Fibroblast of villous mesenchyme (primary cell): ENCODE measurements at regions not wholly inside any gene's neighbourhood (a gene's known extent, or its start where the extent isn't known, plus 50 kb on each side); places are given as distances from the start of the nearest gene placed in this dataset.

Experiments
- DNase-seq: peaks from one replicate; pipeline ENCODE4 v3.0.0-alpha.2; 2010; ENCODE audit warnings: low read depth
- H3K4me3 ChIP-seq: 2 replicates; pipeline ENCODE4 v1.5.1; 2011; ENCODE audit warnings: low read depth, mild to moderate bottlenecking, low read length
- CTCF ChIP-seq: IDR thresholded peaks from 2 replicates; pipeline ENCODE4 v1.5.1; 2012; ENCODE audit warnings: low read depth, mild to moderate bottlenecking, low read length; ENCODE audit not compliant: insufficient read depth

GRCh38 chr2:207321514-207321913 is 155.8 kb upstream of the KLF7 start:
- no peak for TF ChIP-seq CTCF
- H3K4me3 ChIP-seq: no peak overlapping the region
- DNase-seq: no peak

DNA sequence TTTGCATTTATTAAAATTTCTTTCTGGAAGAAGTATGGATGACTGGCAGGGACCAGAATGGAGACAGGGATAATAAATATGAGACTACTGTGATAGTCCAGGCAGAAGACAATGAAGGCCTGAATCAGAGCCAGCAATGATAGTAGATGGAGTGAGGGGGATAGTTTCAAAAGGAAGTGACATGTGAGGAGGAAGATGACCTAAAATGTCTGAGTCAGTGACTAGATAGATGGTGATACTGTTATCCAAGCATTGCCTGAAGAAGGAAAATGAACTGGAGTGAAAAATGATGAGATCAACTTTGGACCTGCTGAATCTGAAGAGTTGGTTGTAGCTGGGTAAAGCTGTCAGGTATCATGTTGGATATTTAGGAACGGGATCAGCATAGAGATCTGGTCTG is 158.3 kb upstream of the KLF7 start:
- no peak for DNase-seq
- no peak for TF ChIP-seq CTCF
- no peak overlapping the region for H3K4me3 ChIP-seq

GRCh38 chr2:207327513-207327912 is 161.8 kb upstream of the KLF7 start:
- no peak for TF ChIP-seq CTCF
- H3K4me3 ChIP-seq: no peak overlapping the region
- DNase-seq: no peak

- DNase-seq: peak; percentile 46
- no peak overlapping the region for H3K4me3 ChIP-seq
- TF ChIP-seq CTCF: no peak
These were observed 163.2 kb upstream of the KLF7 start for GRCh38 chr2:207328944-207329386.

DNA sequence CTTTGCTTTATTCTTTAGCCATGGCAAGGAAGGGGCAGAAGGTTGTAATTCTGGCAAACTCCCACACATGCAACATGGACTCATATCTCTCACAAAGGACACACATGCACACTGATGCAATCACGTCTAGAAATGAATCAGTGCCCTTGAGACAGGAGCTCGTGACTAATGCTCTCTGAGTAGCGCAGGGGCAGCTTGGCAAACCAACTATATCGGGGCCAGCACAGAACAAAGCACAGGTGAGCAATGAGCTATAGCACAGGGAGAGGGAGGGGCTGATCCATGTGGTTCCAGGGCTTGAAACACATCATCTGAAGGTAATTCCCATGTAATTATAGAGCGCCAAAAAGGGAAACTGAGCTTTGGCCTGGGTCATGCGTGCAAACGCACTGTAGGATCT is 165.2 kb upstream of the KLF7 start:
- no peak overlapping the region for H3K4me3 ChIP-seq
- DNase-seq: peak; percentile 95
- no peak for TF ChIP-seq CTCF

DNA sequence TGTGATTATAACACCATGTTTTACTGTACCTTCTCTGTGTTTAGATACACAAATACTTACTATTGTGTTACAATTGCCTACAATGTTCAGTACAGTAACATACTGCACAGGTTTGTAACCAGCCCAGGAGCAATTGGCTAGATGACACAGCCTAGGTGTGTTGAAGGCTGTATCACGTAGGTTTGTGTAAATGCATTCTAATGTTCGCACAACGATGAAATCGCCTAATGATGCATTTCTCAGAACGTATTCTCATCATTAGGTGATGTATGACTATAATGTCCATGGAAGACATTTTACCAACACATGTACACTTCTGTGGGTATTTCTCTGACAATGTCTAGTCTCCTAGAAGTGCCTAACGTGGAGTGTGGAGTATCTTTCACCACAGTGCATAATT is 165.9 kb upstream of the KLF7 start:
- DNase-seq: no peak
- no peak for TF ChIP-seq CTCF
- no peak overlapping the region for H3K4me3 ChIP-seq

GRCh38 chr2:207332480-207333212 is 166.9 kb upstream of the KLF7 start:
- no peak overlapping the region for H3K4me3 ChIP-seq
- no peak for TF ChIP-seq CTCF
- DNase-seq: peak; percentile 46
